PFSK-1 (cell line): ENCODE measurements at regions not wholly inside any gene's neighbourhood (a gene's known extent, or its start where the extent isn't known, plus 50 kb on each side); places are given as distances from the start of the nearest gene placed in this dataset.

Experiments used
- FOXP2 ChIP-seq: optimal IDR thresholded peaks from 2 replicates; pipeline ENCODE3; 2011; ENCODE audit warnings: borderline replicate concordance, control low read depth, inconsistent platforms; ENCODE audit not compliant: insufficient read depth; ENCODE audit errors: extremely low read length, extremely low read depth
- POLR2AphosphoS5 ChIP-seq: IDR thresholded peaks from 2 replicates; pipeline ENCODE4 v1.6.1; 2012; ENCODE audit warnings: low read depth, mild to moderate bottlenecking, control low read depth, low read length, moderate library complexity
- SIN3A ChIP-seq: IDR thresholded peaks from 2 replicates; pipeline ENCODE4 v1.6.1; 2012; ENCODE audit warnings: mild to moderate bottlenecking, low read length, moderate library complexity, borderline replicate concordance; ENCODE audit not compliant: insufficient read depth
- TAF1 ChIP-seq: IDR thresholded peaks from 2 replicates; pipeline ENCODE4 v1.6.1; 2012; ENCODE audit warnings: low read length, control low read depth, borderline replicate concordance; ENCODE audit not compliant: insufficient read depth
- TF ChIP-seq, protein P1 (sequence below), 2 experiments: IDR thresholded peaks; 2 replicates each; pipeline versions ENCODE4 v1.6.1 to v1.8.0; 2011 to 2012; ENCODE audit warnings: low read depth in 2 of 2, low read length in 2 of 2, control low read depth in 1 of 2, inconsistent platforms in 1 of 2, mild to moderate bottlenecking in 1 of 2, moderate library complexity in 1 of 2; ENCODE audit not compliant: insufficient read depth in 1 of 2

DNA sequence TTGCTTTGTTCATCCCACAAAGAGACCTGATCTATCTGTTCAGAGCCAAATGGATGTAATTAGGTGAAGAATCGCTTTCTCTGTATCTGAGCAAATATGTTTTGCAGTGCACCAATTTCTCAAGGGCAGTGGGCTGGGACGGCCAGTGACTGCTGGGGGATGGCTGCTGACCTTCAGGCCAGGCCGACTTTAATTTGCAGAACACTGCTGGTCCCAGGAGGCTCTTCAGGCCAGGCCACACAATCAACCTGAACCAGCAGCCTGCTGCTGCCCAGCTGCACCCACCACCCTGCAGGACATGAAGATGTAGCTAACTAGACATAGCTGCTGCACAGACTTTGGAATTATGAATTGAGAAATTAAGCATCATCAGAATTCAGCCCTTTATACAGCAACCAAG is 194.4 kb upstream of the ONECUT1 start:
- TF ChIP-seq POLR2AphosphoS5 (no peak), SIN3A (no peak), TAF1 (no peak), FOXP2 (no peak)
- TF ChIP-seq, protein P1, sequence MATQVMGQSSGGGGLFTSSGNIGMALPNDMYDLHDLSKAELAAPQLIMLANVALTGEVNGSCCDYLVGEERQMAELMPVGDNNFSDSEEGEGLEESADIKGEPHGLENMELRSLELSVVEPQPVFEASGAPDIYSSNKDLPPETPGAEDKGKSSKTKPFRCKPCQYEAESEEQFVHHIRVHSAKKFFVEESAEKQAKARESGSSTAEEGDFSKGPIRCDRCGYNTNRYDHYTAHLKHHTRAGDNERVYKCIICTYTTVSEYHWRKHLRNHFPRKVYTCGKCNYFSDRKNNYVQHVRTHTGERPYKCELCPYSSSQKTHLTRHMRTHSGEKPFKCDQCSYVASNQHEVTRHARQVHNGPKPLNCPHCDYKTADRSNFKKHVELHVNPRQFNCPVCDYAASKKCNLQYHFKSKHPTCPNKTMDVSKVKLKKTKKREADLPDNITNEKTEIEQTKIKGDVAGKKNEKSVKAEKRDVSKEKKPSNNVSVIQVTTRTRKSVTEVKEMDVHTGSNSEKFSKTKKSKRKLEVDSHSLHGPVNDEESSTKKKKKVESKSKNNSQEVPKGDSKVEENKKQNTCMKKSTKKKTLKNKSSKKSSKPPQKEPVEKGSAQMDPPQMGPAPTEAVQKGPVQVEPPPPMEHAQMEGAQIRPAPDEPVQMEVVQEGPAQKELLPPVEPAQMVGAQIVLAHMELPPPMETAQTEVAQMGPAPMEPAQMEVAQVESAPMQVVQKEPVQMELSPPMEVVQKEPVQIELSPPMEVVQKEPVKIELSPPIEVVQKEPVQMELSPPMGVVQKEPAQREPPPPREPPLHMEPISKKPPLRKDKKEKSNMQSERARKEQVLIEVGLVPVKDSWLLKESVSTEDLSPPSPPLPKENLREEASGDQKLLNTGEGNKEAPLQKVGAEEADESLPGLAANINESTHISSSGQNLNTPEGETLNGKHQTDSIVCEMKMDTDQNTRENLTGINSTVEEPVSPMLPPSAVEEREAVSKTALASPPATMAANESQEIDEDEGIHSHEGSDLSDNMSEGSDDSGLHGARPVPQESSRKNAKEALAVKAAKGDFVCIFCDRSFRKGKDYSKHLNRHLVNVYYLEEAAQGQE (IDR thresholded peaks at IDR 0.05; ENCODE audit: insufficient read depth in 1 of 2, low read depth in 2 of 2, low read length in 2 of 2): no peak
